ENCODE measurements at regions not wholly inside any gene's neighbourhood (a gene's known extent, or its start where the extent isn't known, plus 50 kb on each side); places are given as distances from the start of the nearest gene placed in this dataset.
"Not testable (repeated sequence)": the region's sequence is repeated elsewhere in the genome, so short reads cannot be mapped to it uniquely, and the experiment has no call there.

DNA sequence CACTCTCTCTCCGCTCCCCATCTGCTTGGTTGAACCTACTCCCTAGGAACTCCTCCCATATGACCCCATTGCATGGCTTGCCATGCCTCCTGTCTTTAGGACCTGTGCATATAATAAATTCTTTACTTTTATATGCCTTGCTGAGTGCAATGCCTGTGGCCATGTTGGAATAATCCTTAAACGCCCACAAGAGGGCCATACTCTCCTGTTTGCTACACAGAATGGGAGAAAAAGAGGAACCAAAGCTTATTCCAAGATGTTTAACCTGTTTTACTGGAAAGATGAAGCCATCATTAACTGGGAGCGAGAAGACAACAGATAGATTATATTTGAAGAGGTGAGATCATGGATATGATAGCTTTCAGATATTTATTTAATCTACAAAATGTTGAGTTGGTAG lies 1097.8 kb downstream of the NAALADL2 start:
- no peak for DNase-seq (ENCODE audit: low spot score)

DNA sequence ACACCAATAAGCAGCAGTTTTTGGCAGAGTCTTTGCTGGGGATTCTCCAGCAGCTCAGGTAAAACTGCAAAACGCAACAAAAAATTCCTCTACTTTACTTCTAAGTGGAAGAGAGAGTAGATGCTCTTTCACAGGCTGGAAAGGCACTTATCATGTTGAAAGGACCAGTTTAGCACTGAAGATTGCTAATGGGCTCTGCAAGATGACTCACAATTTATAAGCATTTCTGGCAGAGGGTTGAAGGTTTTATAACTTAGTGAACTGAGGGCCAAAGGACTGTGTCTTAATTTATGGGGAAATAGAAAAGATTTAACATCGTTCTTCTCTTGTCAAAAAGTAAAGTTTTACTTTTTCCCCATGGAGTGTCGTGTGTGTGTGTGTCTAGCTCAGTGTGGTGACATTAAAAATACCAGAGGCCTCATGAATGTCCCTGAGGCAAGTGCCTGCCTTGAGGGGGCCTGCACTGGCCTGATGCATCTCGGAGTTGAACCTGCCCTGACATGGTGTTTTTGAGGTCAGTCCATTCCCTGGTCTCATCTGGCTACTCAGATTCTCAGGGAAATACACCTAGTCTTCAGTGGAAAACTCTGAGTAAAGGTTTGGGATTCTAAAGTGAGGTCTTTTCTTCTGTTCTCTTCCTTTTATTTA lies 1092.0 kb downstream of the NAALADL2 start:
- no peak for DNase-seq (ENCODE audit: low spot score)

GRCh38 chr3:175948041-175948440 lies 1088.9 kb downstream of the NAALADL2 start:
- no peak for DNase-seq (ENCODE audit: low spot score)

DNA sequence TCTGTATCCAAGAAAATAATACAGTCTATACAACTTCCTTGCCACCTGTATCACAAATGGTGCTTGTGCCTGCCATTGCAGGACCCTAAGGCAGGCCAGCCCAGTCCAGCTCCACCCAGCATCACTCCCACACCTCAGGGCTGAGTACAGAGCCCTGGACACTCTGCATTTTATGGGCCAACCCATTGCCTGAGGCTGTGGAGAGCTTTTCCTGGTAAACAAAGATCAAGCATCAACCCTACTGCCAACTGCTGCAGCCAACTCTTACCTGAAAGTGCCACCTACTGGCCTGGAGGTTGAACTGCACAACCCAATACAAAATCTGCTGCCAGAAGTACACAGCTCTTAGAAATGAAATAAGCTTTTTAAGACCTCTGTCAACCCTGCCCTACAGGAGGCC lies 1082.2 kb downstream of the NAALADL2 start:
- DNase-seq (ENCODE audit: low spot score), result no peak

- no peak for DNase-seq (ENCODE audit: low spot score)
Measured at GRCh38 chr3:175940881-175941280, 1081.7 kb downstream of the NAALADL2 start.

- DNase-seq (ENCODE audit: low spot score), result no peak
Measured at GRCh38 chr3:175940243-175940642, 1081.1 kb downstream of the NAALADL2 start.

DNA sequence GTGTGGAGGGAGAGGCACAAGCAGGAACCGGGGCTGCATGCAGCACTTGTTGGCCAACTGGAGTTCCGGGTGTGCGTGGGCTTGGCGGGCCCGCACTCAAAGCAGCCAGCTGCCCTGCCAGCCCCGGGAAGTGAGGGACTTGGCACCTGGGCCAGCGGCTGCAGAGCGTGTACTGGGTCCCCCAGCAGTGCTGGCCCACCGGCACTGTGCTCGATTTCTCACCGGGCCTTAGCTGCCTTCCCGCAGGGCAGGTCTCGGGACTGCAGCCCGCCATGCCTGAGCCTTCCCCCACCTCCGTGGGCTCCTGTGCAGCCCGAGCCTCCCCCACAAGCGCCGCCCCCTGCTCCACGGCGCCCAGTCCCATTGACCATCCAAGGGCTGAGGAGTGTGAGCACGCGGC lies 1078.2 kb downstream of the NAALADL2 start:
- DNase-seq (ENCODE audit: low spot score), result not testable (repeated sequence)

DNA sequence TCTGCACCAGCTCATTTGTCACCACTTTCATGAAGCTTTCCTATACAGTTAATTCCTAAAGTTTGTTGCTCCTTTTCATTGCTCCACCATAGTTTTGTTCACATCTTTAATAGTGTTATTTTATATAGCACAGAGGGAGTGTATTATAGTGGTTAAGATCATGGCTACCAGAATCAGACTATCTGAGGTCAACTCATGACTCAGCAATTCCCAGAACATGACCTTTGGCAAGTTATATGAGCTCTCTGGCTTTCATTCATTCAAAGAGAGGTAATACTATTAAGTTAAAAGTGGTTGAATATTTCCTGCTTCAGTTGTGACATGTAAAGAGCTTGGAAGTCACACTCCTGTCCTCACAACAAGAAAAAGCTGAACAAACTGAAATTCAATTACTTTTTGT lies 1073.5 kb downstream of the NAALADL2 start:
- DNase-seq (ENCODE audit: low spot score), result no peak

DNA sequence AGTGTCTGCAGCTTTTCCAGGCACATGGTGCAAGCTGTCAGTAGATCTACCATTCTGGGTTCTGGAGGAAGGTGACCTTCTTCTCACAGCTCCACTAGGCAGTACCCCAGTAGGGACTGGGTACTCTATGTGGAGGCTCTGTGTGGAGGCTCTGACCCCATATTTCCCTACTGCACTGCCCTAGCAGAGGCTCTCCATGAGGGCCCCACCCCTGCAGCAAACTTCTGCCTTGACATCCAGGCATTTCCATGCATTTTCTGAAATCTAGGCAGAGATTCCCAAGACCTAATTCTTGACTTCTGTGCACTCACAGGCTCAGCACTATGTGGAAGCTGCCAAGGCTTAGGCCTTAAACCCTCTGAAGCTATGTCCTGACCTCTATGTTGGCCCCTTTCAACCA lies 1060.0 kb downstream of the NAALADL2 start:
- DNase-seq (ENCODE audit: low spot score), result no peak

DNA sequence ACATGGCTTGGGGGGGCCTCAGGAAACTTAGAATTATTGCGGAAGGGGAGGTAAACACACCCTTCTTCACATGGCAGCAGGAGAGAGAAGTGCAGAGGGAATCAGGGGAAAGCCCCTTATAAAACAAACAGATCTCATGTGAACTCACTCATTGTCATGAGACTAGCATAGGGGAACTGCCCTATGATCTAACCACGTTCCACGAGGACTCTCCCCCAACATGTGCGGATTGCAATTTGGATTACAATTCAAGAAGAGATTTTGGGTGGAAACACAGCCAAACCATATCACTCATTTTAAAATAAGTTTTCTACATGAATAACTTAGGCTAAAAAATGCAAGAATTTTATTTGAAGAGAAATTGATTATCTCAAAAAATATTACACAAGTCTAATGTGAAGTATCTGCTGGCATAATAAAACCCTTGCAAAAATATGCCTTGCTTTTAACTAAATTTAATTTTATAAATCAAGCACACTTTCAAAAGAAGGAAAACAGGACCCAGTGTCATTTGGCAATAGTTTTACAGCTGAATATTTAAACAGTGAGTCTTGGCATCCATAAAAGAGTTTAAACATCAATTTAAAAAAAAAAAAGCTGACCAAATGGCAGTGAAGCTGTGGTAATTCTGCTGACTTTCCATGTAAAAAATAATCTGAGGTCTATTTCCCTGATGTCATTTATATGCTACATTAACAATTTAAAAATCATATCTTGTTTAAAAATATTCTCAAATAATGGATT lies 1057.2 kb downstream of the NAALADL2 start:
- DNase-seq (ENCODE audit: low spot score), result no peak

GRCh38 chr3:175914785-175915184 lies 1055.7 kb downstream of the NAALADL2 start:
- DNase-seq (ENCODE audit: low spot score), result no peak

- DNase-seq (ENCODE audit: low spot score), result no peak
Measured at GRCh38 chr3:175913286-175913685, 1054.2 kb downstream of the NAALADL2 start.

- no peak for DNase-seq (ENCODE audit: low spot score)
Measured at GRCh38 chr3:175911937-175912336, 1052.8 kb downstream of the NAALADL2 start.

DNA sequence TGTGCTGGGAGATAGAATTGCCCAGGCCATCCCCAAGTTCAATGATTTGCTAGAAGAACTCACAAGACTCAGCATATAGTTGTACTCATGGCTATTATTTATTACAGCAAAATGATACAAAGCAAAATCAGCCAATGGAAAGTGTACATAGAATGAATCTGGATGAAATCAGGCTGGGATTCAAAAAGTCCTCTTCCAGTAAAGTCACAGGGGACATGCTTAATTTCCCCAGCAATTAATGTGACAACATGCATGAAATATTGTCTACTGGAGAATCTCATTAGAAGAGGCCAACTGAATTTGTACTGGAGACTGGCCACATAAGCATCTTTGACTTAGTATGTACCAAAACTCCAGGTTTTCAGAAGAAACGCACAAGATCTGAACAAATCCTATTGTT lies 1043.1 kb downstream of the NAALADL2 start:
- no peak for DNase-seq (ENCODE audit: low spot score)

DNA sequence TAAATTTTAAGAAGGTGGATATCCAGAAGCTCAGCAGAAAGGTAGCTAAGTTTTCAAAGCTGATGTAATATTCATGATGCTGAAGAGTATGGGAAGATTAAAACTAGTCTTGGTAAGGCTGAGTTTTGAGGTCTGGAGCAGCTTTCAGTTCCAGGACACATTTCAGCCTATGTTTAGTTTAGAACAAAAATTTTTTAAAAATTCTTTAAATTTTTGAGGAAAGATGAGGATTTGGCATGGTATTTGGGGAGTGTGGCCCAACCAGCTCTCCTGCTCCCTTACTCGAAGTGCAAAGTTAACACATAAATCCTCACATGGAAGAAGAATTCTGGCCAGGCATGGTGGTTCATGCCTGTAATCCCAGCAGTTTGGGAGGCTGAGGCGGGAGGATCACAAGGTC lies 1039.1 kb downstream of the NAALADL2 start:
- no peak for DNase-seq (ENCODE audit: low spot score)

- DNase-seq (ENCODE audit: low spot score), result no peak
Measured at GRCh38 chr3:175896655-175897054, 1037.5 kb downstream of the NAALADL2 start.

DNA sequence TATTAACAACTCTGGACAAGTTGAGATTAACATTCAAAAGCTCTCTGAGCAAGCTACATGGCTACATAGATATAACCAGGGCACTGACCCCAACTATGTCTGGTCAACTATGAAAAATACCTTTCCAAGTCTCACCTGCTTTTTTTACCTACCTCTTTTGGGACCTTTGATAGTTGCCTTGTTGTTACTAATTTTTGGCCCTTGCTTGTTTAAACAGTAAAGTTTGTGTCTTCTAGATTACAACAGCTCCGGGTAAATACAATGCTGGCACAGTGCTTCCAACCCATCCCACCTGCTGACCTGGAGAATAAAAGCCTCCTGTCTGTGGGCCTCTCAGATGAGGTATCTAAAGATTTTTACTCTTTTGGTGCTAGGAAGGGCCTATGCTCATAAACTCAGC lies 1036.6 kb downstream of the NAALADL2 start:
- DNase-seq (ENCODE audit: low spot score), result no peak

- no peak for DNase-seq (ENCODE audit: low spot score)
Measured at GRCh38 chr3:175893566-175893965, 1034.4 kb downstream of the NAALADL2 start.

- no peak for DNase-seq (ENCODE audit: low spot score)
Measured at GRCh38 chr3:175890066-175890465, 1030.9 kb downstream of the NAALADL2 start.

DNA sequence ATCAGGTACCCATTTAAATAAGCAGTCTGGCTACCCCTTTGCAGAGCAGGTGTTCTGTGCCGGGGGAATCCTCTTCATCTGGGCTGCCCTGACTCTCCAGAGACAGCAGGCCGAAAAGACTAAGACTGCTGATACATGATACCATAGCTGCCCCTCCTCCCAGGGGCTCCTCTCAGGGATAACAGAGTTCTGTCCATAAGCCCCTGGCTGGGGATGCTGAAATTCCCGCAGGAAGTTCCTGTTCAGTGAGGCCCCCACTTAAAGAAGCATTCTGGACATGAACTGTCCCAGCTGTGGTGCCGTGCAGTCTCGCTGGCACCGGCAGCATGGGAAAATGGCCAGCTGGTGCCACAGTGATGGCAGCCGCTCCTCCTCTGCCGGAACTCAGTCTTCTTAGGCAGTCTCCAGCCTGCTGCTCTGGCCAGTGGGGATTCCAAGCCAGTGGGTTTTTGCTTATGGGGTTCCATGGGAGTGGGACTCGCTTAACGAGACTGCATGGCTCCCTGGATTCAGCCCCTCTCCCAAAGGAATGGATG lies 1026.2 kb downstream of the NAALADL2 start:
- DNase-seq (ENCODE audit: low spot score), result no peak

- DNase-seq (ENCODE audit: low spot score), result no peak
Measured at GRCh38 chr3:175879417-175879816, 1020.3 kb downstream of the NAALADL2 start.

- no peak for DNase-seq (ENCODE audit: low spot score)
Measured at GRCh38 chr3:175869404-175869803, 1010.3 kb downstream of the NAALADL2 start.

DNA sequence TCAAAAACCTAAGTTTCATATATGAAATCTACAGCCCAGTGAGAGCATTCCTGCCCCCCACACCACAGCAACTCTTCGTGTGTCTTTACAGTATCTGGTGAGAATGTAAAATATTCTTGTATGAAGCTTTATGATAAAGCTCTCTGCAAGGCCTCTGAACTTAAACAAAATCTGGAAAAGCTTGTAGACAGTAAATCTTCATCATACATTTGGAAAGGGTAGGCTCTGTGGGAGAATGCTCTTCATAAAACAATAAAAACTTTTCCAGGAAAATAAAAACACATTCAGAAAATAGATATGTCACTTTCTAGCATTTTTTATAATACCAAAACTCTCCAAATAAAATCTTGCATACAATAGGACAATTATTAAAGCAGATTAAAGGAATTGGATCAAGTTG lies 1009.5 kb downstream of the NAALADL2 start:
- DNase-seq (ENCODE audit: low spot score), result no peak

DNA sequence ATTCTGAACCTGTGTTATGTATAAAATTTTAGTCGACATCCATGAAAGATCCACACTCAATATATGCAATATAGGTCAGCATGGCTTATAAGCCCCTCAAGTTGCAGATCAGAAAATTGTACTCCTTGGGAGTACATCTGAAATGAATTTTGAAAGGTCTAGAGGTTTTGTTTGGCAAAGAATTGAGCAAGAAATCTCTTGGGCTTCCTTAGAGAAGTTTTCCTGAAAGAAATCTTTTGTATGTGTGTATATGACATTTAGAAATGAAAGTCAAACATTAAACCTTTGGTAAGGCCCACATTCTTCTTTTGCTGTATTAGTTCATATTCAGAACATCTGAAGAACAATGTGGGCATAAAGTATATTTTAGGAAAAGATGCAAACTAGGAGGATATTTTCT lies 1006.6 kb downstream of the NAALADL2 start:
- DNase-seq (ENCODE audit: low spot score), result no peak

Data from germinal center (tissue), 1 donor.